ENCODE measurements at regions not wholly inside any gene's neighbourhood (a gene's known extent, or its start where the extent isn't known, plus 50 kb on each side); places are given as distances from the start of the nearest gene placed in this dataset.
"Not testable (repeated sequence)": the region's sequence is repeated elsewhere in the genome, so short reads cannot be mapped to it uniquely, and the experiment has no call there.

- DNase-seq, result not testable (repeated sequence)
Observed at GRCh38 chr6:7028963-7029362, 78.8 kb upstream of the RREB1 start.

GRCh38 chr6:7030968-7031367 lies 76.8 kb upstream of the RREB1 start:
- DNase-seq, result not testable (repeated sequence)

- no peak for DNase-seq
Observed at GRCh38 chr6:7033202-7033601, 74.6 kb upstream of the RREB1 start.

- peak in 1 of 2 experiments; percentile 14 for DNase-seq
Observed at GRCh38 chr6:7034055-7034454, 73.7 kb upstream of the RREB1 start.

- DNase-seq, result no peak
Observed at GRCh38 chr6:7035837-7036249, 71.9 kb upstream of the RREB1 start.

GRCh38 chr6:7041511-7042026 lies 66.2 kb upstream of the RREB1 start:
- DNase-seq, result no peak

GRCh38 chr6:7042056-7042653 lies 65.6 kb upstream of the RREB1 start:
- no peak for DNase-seq

GRCh38 chr6:7042654-7043545 lies 64.9 kb upstream of the RREB1 start:
- DNase-seq, result peak in 1 of 2 experiments; percentile 6

GRCh38 chr6:7045331-7045730 lies 62.4 kb upstream of the RREB1 start:
- DNase-seq, result no peak

- no peak for DNase-seq
Observed at GRCh38 chr6:7045746-7046145, 62.0 kb upstream of the RREB1 start.

GRCh38 chr6:7047128-7047527 lies 60.6 kb upstream of the RREB1 start:
- peak; percentile 69 to 86 for DNase-seq

- DNase-seq, result no peak
Observed at GRCh38 chr6:7047966-7048365, 59.8 kb upstream of the RREB1 start.

GRCh38 chr6:7048894-7049293 lies 58.9 kb upstream of the RREB1 start:
- no peak for DNase-seq

GRCh38 chr6:7050004-7050403 lies 57.8 kb upstream of the RREB1 start:
- no peak for DNase-seq

- peak; percentile 60 to 78 for DNase-seq
Observed at GRCh38 chr6:7050872-7051779, 56.6 kb upstream of the RREB1 start.

GRCh38 chr6:7051780-7052442 lies 55.9 kb upstream of the RREB1 start:
- peak in 1 of 2 experiments; percentile 60 for DNase-seq

- DNase-seq, result peak in 1 of 2 experiments; percentile 33
Observed at GRCh38 chr6:7052443-7053011, 55.2 kb upstream of the RREB1 start.

- no peak for DNase-seq
Observed at GRCh38 chr6:7053125-7053774, 54.5 kb upstream of the RREB1 start.

All from NCI-H526 (cell line).